Stimulated activated CD4-positive, alpha-beta T cell treated with anti-CD3 and anti-CD28 coated beads, Interleukin-15, amount 100 ng/mL, for 48 hours (primary cell): ENCODE measurements at regions not wholly inside any gene's neighbourhood (a gene's known extent, or its start where the extent isn't known, plus 50 kb on each side); places are given as distances from the start of the nearest gene placed in this dataset.
A peak's percentile ranks its signal among the peaks of the same experiment; 100 is the strongest.
"Not testable (repeated sequence)": the region's sequence is repeated elsewhere in the genome, so short reads cannot be mapped to it uniquely, and the experiment has no call there.

Experiments used
- DNase-seq, 2 donors: peaks; one replicate each; pipeline ENCODE4 v3.0.0-alpha.2; 2020; ENCODE audit warnings: low read depth in 2 of 2

DNA sequence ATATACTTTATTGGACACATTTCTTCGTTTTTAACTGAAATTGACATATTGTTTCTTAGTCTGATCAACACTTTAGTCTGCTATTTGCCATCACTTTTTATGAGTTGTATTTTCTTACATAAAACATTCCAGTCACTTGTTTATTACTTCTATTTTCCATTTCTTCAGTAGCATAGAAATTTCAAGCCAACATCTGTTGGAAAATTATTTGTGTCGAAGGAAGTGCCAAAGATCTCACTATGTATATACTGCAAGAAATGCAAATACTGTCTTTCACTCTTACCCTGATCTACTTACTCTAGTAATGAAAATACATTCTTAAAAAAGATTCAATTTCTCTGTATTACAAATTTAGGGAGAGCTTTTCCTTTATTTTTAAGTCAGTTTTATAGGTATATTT, 105.9 kb downstream of the SLC17A6 start:
- no peak for DNase-seq

DNA sequence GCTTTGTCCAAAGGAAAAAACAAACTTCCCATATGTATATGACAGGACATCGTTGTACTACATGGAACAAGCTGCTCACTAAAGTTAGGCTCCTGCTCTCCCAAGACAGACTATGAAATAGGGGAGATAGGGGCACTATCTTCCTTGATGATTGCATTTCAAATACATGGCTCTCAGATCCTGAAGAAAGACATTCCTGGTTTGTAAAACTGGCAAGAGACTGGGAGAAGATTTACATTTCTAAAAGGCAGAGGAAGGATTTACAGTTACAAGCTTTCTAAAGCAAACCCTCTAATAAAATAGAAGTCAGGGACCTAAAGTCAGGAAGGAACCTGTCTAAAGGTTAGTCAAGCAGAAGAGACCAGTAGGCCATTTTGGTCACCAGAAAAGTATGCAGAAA, 103.7 kb downstream of the SLC17A6 start:
- DNase-seq, result no peak

DNA sequence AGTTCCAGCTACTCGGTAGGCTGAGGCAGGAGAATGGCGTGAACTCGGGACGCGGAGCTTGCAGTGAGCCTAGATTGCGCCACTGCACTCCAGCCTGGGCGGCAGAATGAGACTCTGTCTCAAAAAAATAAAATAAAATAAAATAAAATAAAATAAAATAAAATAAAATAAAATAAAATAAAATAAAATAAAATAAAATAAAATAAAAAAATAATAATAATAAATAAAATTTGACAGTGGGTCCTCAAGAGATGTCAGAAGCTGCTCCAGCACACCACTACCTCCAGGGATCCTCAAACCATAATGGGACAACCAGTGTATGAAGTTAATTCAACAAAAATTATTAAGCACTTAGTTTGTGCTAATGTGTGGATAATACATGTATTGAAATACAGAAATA, 97.4 kb downstream of the SLC17A6 start:
- not testable (repeated sequence) for DNase-seq

GRCh38 chr11:22433517-22433916, 95.3 kb downstream of the SLC17A6 start:
- DNase-seq, result no peak

DNA sequence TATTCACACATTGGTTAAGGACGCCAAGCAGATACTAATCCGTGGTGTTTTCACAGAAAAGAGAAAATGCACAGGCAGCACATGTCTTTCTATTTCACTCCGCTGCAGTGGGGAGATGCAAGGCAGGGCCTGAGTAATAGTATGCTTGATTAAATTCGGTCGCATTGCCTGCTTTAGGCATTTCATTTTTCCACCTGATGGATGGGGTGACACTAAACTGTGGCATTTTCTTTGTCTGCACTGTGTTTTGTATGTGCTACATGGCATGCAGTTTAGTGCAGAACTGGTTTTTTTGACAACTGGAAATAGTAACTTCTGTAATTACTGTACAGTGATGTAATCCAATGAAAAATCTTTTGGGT, 94.9 kb downstream of the SLC17A6 start:
- DNase-seq, result no peak

DNA sequence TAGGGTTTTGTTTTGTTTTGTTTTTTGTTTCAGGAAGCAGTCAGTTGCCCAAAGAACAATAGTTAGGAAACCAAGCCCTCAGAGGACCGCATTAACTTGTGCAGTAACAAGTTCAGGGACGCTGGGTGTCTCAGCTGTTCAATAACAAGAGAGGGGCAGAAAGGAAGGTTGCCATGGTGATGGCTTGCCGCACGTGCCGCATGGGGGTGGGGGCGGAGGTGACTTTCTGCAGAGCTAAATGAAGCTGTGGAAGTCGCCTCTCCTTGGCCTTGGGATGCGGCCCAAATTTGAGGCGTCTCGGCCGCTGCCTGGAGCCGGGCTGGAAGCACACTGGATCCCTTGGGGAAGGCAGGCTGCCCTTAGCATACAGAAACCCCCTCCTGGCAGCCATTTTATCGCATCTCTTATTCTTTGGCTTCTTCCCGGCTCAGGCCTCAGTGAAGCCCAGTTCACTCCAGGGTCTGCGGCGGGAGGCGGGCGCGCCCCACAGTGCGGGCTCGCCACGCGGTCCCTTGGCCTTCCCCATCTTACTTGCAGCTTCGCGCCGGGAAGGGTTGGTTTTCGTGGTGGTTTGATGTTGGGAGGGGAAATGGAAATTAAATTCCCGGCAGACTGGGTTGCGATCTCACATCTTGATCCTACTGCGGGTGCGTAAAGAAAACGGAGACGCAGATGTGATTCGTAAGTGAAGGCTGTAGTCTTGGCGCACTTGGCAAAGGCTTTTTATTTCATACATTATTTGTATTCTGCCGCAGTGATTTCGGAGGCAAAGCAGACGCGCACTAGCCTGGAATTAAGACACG, 94.3 kb downstream of the SLC17A6 start:
- peak in 1 of 2 donors; percentile 1 for DNase-seq

GRCh38 chr11:22431106-22431505, 92.9 kb downstream of the SLC17A6 start:
- DNase-seq, result no peak

DNA sequence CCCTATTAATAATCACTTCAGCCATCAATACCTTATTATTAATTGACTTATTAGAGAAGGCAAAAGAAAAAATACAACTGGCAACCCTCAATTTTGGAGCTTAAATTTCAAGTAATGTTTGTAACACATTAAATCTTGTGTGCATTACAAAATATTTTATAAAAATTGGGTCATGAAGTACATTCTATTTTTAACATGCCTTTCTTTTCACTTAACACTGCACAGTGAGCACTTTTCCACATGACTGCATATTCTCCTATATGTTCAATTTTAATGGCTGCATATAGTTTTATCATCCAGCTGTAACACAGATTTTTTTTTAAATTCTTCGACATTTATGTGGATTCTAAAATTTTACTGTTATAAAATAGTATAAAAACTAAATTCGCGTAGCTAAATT, 92.5 kb downstream of the SLC17A6 start:
- DNase-seq, result no peak

- DNase-seq, result no peak
Observed at GRCh38 chr11:22430141-22430541, 92.0 kb downstream of the SLC17A6 start.
